ENCODE measurements at regions not wholly inside any gene's neighbourhood (a gene's known extent, or its start where the extent isn't known, plus 50 kb on each side); places are given as distances from the start of the nearest gene placed in this dataset.

DNA sequence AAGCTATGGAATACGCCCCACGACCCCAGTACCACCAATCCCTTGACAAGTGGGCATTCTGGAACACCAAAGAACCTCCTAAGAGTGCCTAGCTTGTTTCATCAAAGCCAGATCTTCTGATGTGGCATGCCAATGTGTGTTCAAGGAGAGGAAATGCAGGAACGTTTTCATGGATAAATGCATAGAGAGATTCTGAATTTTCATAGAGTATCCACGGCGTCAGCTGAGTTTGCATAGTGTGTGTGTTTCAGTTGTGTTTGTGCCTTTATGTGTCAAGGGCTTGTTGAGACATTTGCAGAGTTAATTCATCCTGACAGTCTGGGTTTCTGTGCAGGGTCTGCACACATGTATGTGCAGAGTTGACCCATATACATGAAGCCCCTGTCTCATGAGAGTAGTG, 172.7 kb upstream of the LRFN2 start (continued):
- no peak for TF ChIP-seq SP2 (CRISPR knock-in tag; IDR thresholded peaks at IDR 0.05)
- TF ChIP-seq ZNF674 (CRISPR knock-in tag; IDR thresholded peaks at IDR 0.05; ENCODE audit: low read depth) = no peak
- TF ChIP-seq, protein P1, sequence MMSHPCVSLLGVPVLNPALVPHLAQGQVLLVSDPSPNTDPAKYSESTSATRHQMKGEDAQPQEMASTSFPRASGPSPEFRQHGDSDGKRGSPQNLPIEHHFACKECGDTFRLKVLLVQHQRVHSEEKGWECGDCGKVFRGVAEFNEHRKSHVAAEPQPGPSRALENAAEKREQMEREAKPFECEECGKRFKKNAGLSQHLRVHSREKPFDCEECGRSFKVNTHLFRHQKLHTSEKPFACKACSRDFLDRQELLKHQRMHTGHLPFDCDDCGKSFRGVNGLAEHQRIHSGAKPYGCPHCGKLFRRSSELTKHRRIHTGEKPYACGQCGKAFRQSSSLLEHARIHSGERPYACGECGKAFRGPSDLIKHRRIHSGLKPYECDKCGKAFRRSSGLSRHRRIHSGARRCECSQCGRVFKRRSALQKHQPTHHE (CRISPR knock-in tag; IDR thresholded peaks at IDR 0.05; ENCODE audit: borderline replicate concordance) = no peak
- no peak for TF ChIP-seq GATA4 (IDR thresholded peaks at IDR 0.05; ENCODE audit: borderline replicate concordance, low read depth)
- no peak for TF ChIP-seq KDM3A (CRISPR knock-in tag; IDR thresholded peaks at IDR 0.05; ENCODE audit: low read depth)
- TF ChIP-seq ZNF337 (CRISPR knock-in tag; IDR thresholded peaks at IDR 0.05; ENCODE audit: borderline replicate concordance, low read depth) = no peak

DNA sequence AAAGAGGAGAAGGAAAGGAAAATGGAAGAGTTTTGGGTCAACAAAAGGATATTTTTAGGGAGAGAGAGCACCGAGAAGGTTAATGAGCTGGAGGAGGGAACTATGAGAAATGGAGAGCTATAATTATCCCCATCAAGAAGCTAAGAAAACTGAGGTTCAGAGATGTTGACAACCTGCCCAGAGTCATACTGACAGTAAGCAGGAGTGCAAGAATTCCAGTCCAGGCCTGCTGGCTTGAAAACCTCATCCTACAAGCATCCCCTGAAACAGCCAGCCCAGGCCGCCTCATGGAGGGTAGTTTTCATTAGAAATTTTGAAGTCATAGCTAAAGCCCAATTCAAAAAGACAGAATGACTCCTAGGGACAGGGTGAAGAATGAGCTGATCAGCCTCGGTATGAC, 172.1 kb upstream of the LRFN2 start:
- no peak overlapping the region for H3K9ac ChIP-seq (ENCODE audit: insufficient read depth, low read depth, low read length)
- FAIRE-seq = no peak
- no peaks in the 10 kb centered on the region for H3K4me1 ChIP-seq (ENCODE audit: insufficient read depth, low read length)
- H3K27me3 ChIP-seq (ENCODE audit: control insufficient read depth in 1 of 2, insufficient read depth in 2 of 2, low read length in 2 of 2) = peaks cover 5 to 44% of the 10 kb centered on the region in 2 experiments; a peak in 4 of 5 replicates
- no peaks in the 10 kb centered on the region for H3K36me3 ChIP-seq (replicated peaks in 1 of 2; ENCODE audit: control insufficient read depth in 1 of 2, insufficient read depth in 2 of 2, low read length in 2 of 2)
- WGBS (ENCODE audit: low lambda C conversion rate) = 20% methylated on average over 3 of the region's 3 CpGs
- no peak for DNase-seq (ENCODE audit: low spot score)
- H2AFZ ChIP-seq (ENCODE audit: low read length) = no peak overlapping the region
- H3K9me3 ChIP-seq (ENCODE audit: low read length) = no peaks in the 10 kb centered on the region
- ATAC-seq = no peak
- CTCF ChIA-PET (ENCODE audit: low intra/inter-chr PET ratio, low total read pairs) = no interaction called here
- no peak overlapping the region for H3K4me3 ChIP-seq (replicated peaks in 1 of 3; ENCODE audit: insufficient read depth in 1 of 3, low read depth in 2 of 3, low read length in 3 of 3)
- no TSS peak for BruUV-seq (replicated peaks)
- H3K79me2 ChIP-seq (ENCODE audit: insufficient read depth, low read length) = no peaks in the 10 kb centered on the region
- POLR2A ChIA-PET = no interaction called here
- H4K20me1 ChIP-seq (ENCODE audit: insufficient read depth, low read length) = no peaks in the 10 kb centered on the region
- TF ChIP-seq KLF13 (CRISPR knock-in tag; IDR thresholded peaks at IDR 0.05) (no peak), ZNF460 (CRISPR knock-in tag; IDR thresholded peaks at IDR 0.05; ENCODE audit: borderline replicate concordance) (no peak), ZNF660 (CRISPR knock-in tag; IDR thresholded peaks at IDR 0.05; ENCODE audit: borderline replicate concordance, low read depth) (no peak), ELF4 (CRISPR knock-in tag; IDR thresholded peaks at IDR 0.05; ENCODE audit: borderline replicate concordance) (no peak), JARID2 (CRISPR knock-in tag; IDR thresholded peaks at IDR 0.05; ENCODE audit: insufficient replicate concordance) (no peak)
- TF ChIP-seq, protein P2, sequence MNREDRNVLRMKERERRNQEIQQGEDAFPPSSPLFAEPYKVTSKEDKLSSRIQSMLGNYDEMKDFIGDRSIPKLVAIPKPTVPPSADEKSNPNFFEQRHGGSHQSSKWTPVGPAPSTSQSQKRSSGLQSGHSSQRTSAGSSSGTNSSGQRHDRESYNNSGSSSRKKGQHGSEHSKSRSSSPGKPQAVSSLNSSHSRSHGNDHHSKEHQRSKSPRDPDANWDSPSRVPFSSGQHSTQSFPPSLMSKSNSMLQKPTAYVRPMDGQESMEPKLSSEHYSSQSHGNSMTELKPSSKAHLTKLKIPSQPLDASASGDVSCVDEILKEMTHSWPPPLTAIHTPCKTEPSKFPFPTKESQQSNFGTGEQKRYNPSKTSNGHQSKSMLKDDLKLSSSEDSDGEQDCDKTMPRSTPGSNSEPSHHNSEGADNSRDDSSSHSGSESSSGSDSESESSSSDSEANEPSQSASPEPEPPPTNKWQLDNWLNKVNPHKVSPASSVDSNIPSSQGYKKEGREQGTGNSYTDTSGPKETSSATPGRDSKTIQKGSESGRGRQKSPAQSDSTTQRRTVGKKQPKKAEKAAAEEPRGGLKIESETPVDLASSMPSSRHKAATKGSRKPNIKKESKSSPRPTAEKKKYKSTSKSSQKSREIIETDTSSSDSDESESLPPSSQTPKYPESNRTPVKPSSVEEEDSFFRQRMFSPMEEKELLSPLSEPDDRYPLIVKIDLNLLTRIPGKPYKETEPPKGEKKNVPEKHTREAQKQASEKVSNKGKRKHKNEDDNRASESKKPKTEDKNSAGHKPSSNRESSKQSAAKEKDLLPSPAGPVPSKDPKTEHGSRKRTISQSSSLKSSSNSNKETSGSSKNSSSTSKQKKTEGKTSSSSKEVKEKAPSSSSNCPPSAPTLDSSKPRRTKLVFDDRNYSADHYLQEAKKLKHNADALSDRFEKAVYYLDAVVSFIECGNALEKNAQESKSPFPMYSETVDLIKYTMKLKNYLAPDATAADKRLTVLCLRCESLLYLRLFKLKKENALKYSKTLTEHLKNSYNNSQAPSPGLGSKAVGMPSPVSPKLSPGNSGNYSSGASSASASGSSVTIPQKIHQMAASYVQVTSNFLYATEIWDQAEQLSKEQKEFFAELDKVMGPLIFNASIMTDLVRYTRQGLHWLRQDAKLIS (CRISPR knock-in tag; IDR thresholded peaks at IDR 0.05) = no peak
- H3K27ac ChIP-seq (ENCODE audit: extremely low read length, insufficient read depth, low read length) = no peak overlapping the region
- intact Hi-C loops (cut with micrococcal nuclease; ENCODE audit: unreplicated experiment) = no loop called here
- no peak overlapping the region for H3K4me2 ChIP-seq (ENCODE audit: low read depth, low read length)
- in situ Hi-C loops (cut with HindIII; ENCODE audit: extremely low pct_ligation_motif_present, low pct_unique_long_range_greater_than_20kb) = no loop called here
